ENCODE measurements at regions not wholly inside any gene's neighbourhood (a gene's known extent, or its start where the extent isn't known, plus 50 kb on each side); places are given as distances from the start of the nearest gene placed in this dataset.
"Not testable (repeated sequence)": the region's sequence is repeated elsewhere in the genome, so short reads cannot be mapped to it uniquely, and the experiment has no call there.

GRCh38 chr10:71106151-71106550 lies 106.2 kb upstream of the UNC5B start:
- TF ChIP-seq CTCF (conservative IDR thresholded peaks at IDR 0.05; ENCODE audit: low read length); EZH2phosphoT487 (IDR thresholded peaks at IDR 0.05; ENCODE audit: borderline replicate concordance): not testable (repeated sequence)

Measured in Loucy (cell line).